ENCODE measurements at regions not wholly inside any gene's neighbourhood (a gene's known extent, or its start where the extent isn't known, plus 50 kb on each side); places are given as distances from the start of the nearest gene placed in this dataset.

DNA sequence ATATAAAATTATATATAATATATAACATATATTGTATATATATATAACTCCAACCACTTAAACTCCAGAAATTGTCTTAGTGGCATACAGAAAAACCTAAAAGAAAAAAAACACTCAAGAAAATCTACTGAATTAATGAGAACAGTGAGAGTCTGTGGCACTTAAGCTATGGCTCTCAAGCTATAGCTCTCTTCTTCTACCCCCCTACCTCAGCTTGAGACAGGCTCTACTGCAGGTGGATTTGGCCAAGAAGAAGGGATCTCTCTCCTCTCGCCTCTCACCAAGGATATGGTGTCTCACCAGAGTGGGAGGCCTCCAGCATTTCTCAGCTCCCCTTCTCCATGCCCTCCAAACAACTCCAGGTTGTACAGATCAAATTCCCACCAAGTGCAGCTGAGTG, 64.5 kb upstream of the DAB2 start:
- Histone ChIP-seq H3K9ac (ENCODE audit: low read length) (no peak overlapping the region), H2AK5ac (ENCODE audit: low read length) (no peak overlapping the region), H3K4me3 (ENCODE audit: low read length) (no peak overlapping the region), H3K4me1 (ENCODE audit: control insufficient read depth, low read depth, low read length) (no peaks in the 10 kb centered on the region), H3K23ac (ENCODE audit: low read length) (no peak overlapping the region), H3K56ac (ENCODE audit: low read length) (no peak overlapping the region), H3K79me1 (ENCODE audit: low read length) (no peaks in the 10 kb centered on the region), H3K4me2 (ENCODE audit: low read length) (no peak overlapping the region), H3K18ac (ENCODE audit: low read length) (no peak overlapping the region), H2BK5ac (ENCODE audit: low read length) (no peak overlapping the region), H3K27ac (ENCODE audit: low read depth, low read length) (no peak overlapping the region), H4K5ac (ENCODE audit: low read length) (no peak overlapping the region), H2BK120ac (ENCODE audit: low read depth, low read length) (no peak overlapping the region), H3K27me3 (ENCODE audit: insufficient read depth, low read length, poor library complexity) (no peaks in the 10 kb centered on the region), H3K36me3 (ENCODE audit: control insufficient read depth, insufficient read depth, low read length) (no peaks in the 10 kb centered on the region), H3K4ac (ENCODE audit: low read depth, low read length) (no peak overlapping the region), H4K8ac (ENCODE audit: low read depth, low read length) (no peak overlapping the region), H3K79me2 (ENCODE audit: control insufficient read depth, insufficient read depth, low read length) (no peaks in the 10 kb centered on the region), H2BK15ac (replicated peaks; ENCODE audit: low read depth) (no peak overlapping the region)
- no peak for DNase-seq
- WGBS (ENCODE audit: extremely low coverage, insufficient coverage, low lambda C conversion rate): no CpG with 5 or more reads among the region's 1 CpG

DNA sequence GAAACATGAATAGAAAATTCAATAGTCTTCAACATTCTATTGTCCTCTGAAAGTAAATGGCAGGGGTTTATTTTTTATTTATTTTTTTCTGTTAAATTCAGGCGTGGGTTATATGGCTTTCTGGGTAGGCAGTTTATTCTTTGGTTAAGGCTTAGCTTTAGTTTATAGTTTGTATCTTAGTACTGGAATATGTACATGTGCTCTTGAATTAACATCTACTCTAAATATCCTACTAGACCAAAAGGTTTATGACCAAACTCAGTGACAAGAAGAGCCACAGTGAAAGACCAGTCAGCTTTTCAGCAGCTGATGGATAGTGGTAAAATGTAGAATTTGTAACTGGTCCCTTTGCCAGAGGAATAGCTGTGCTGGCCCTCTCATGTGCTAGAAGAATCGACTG, 62.0 kb upstream of the DAB2 start:
- Histone ChIP-seq H3K23ac (ENCODE audit: low read length) (no peak overlapping the region), H3K79me2 (ENCODE audit: control insufficient read depth, insufficient read depth, low read length) (no peaks in the 10 kb centered on the region)

DNA sequence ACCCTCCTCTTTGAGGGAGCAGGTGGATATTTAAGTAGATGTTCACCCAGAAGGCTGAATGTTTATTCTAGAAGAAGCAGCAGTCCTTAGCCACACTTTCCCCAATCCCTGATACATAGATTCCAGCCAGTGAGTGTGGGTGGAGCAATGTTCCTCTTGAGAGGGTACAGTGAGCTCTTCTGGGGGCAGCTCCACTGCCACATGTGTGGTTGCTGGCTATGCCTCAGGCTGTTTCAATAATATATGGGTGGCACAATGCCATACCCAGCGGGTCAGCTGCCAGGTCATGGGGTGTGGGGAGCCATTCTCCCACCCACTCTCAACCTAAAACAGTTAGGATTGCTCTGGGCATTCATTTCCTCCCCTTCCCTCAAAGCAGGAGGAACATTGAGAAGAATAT, 61.6 kb upstream of the DAB2 start:
- no peak overlapping the region for H3K9ac ChIP-seq (ENCODE audit: low read length)
- no peaks in the 10 kb centered on the region for H3K4me1 ChIP-seq (ENCODE audit: control insufficient read depth, low read depth, low read length)
- no peaks in the 10 kb centered on the region for H3K36me3 ChIP-seq (ENCODE audit: control insufficient read depth, insufficient read depth, low read length)
- no CpG with 5 or more reads among the region's 1 CpG for WGBS (ENCODE audit: extremely low coverage, insufficient coverage, low lambda C conversion rate)
- no peak overlapping the region for H3K23ac ChIP-seq (ENCODE audit: low read length)
- H3K18ac ChIP-seq (ENCODE audit: low read length): no peak overlapping the region
- no peak overlapping the region for H3K27ac ChIP-seq (ENCODE audit: low read depth, low read length)
- H4K5ac ChIP-seq (ENCODE audit: low read length): no peak overlapping the region
- no peak overlapping the region for H4K8ac ChIP-seq (ENCODE audit: low read depth, low read length)
- H3K56ac ChIP-seq (ENCODE audit: low read length): no peak overlapping the region
- H2BK5ac ChIP-seq (ENCODE audit: low read length): no peak overlapping the region
- DNase-seq: no peak
- H2AK5ac ChIP-seq (ENCODE audit: low read length): no peak overlapping the region
- no peak overlapping the region for H2BK120ac ChIP-seq (ENCODE audit: low read depth, low read length)
- H3K4ac ChIP-seq (ENCODE audit: low read depth, low read length): no peak overlapping the region
- H3K27me3 ChIP-seq (ENCODE audit: insufficient read depth, low read length, poor library complexity): no peaks in the 10 kb centered on the region
- H3K4me2 ChIP-seq (ENCODE audit: low read length): no peak overlapping the region
- no peaks in the 10 kb centered on the region for H3K79me2 ChIP-seq (ENCODE audit: control insufficient read depth, insufficient read depth, low read length)
- no peaks in the 10 kb centered on the region for H3K79me1 ChIP-seq (ENCODE audit: low read length)
- H3K4me3 ChIP-seq (ENCODE audit: low read length): no peak overlapping the region
- no peak overlapping the region for H2BK15ac ChIP-seq (replicated peaks; ENCODE audit: low read depth)

More for the DNA sequence above, 62.0 kb upstream of the DAB2 start:
- no CpG with 5 or more reads among the region's 2 CpGs for WGBS (ENCODE audit: extremely low coverage, insufficient coverage, low lambda C conversion rate)
- H3K4me3 ChIP-seq (ENCODE audit: low read length): no peak overlapping the region
- no peak overlapping the region for H3K4ac ChIP-seq (ENCODE audit: low read depth, low read length)
- no peak overlapping the region for H2BK120ac ChIP-seq (ENCODE audit: low read depth, low read length)
- H3K4me2 ChIP-seq (ENCODE audit: low read length): no peak overlapping the region
- no peak overlapping the region for H2BK5ac ChIP-seq (ENCODE audit: low read length)
- H3K4me1 ChIP-seq (ENCODE audit: control insufficient read depth, low read depth, low read length): no peaks in the 10 kb centered on the region
- no peaks in the 10 kb centered on the region for H3K27me3 ChIP-seq (ENCODE audit: insufficient read depth, low read length, poor library complexity)
- H4K8ac ChIP-seq (ENCODE audit: low read depth, low read length): no peak overlapping the region
- no peak for DNase-seq
- no peak overlapping the region for H4K5ac ChIP-seq (ENCODE audit: low read length)
- H3K36me3 ChIP-seq (ENCODE audit: control insufficient read depth, insufficient read depth, low read length): no peaks in the 10 kb centered on the region
- H2AK5ac ChIP-seq (ENCODE audit: low read length): no peak overlapping the region
- no peak overlapping the region for H3K56ac ChIP-seq (ENCODE audit: low read length)
- no peak overlapping the region for H2BK15ac ChIP-seq (replicated peaks; ENCODE audit: low read depth)
- no peak overlapping the region for H3K9ac ChIP-seq (ENCODE audit: low read length)
- H3K79me1 ChIP-seq (ENCODE audit: low read length): no peaks in the 10 kb centered on the region
- H3K18ac ChIP-seq (ENCODE audit: low read length): no peak overlapping the region
- H3K27ac ChIP-seq (ENCODE audit: low read depth, low read length): no peak overlapping the region

DNA sequence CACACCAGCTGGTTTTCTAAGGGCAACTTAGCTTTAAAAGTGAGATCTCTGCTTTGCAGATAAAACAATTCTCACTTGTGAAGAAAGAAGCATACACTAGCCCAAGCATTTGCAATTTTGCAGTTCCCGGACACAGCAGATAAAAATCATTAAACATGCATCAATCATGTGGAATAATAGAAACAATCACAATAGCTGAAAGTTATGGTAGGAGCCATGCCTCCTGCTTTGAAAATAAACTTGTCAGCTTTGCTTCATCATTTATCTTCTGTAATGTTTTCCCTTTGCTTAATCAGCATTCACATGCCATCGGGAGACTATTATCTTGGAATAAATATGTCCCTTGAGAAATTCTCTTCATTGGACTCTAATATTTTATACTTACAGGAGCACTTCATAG, 60.3 kb upstream of the DAB2 start:
- WGBS (ENCODE audit: extremely low coverage, insufficient coverage, low lambda C conversion rate): no CpG with 5 or more reads among the region's 2 CpGs
- no peak overlapping the region for H3K18ac ChIP-seq (ENCODE audit: low read length)
- H2BK15ac ChIP-seq (replicated peaks; ENCODE audit: low read depth): no peak overlapping the region
- H3K4me3 ChIP-seq (ENCODE audit: low read length): no peak overlapping the region
- H4K8ac ChIP-seq (ENCODE audit: low read depth, low read length): no peak overlapping the region
- no peaks in the 10 kb centered on the region for H3K36me3 ChIP-seq (ENCODE audit: control insufficient read depth, insufficient read depth, low read length)
- H3K9ac ChIP-seq (ENCODE audit: low read length): no peak overlapping the region
- no peak overlapping the region for H3K27ac ChIP-seq (ENCODE audit: low read depth, low read length)
- no peak for DNase-seq
- no peak overlapping the region for H3K23ac ChIP-seq (ENCODE audit: low read length)
- no peak overlapping the region for H3K4ac ChIP-seq (ENCODE audit: low read depth, low read length)
- no peak overlapping the region for H2BK120ac ChIP-seq (ENCODE audit: low read depth, low read length)
- no peaks in the 10 kb centered on the region for H3K79me1 ChIP-seq (ENCODE audit: low read length)
- H3K4me2 ChIP-seq (ENCODE audit: low read length): no peak overlapping the region
- no peak overlapping the region for H4K5ac ChIP-seq (ENCODE audit: low read length)
- no peaks in the 10 kb centered on the region for H3K79me2 ChIP-seq (ENCODE audit: control insufficient read depth, insufficient read depth, low read length)
- no peaks in the 10 kb centered on the region for H3K27me3 ChIP-seq (ENCODE audit: insufficient read depth, low read length, poor library complexity)
- H2AK5ac ChIP-seq (ENCODE audit: low read length): no peak overlapping the region
- no peaks in the 10 kb centered on the region for H3K4me1 ChIP-seq (ENCODE audit: control insufficient read depth, low read depth, low read length)
- no peak overlapping the region for H3K56ac ChIP-seq (ENCODE audit: low read length)
- H2BK5ac ChIP-seq (ENCODE audit: low read length): no peak overlapping the region

DNA sequence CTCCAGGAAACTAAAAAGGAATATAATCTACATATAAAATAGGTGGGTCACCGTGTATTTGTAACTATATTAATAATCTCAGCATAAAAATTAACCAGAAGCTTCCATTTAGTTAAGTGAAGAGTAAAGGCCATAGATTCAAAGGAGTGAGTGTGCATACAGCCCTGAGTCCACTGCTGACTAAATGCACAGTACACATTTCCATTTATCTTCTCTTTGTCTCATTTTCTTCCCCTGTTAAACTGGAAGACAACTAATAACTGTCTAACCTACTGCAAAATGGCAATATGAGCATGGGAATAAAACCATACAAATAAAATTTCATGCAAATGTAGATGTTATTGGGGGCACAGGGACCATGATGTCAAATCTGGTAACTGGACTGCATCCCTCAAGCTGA, 59.9 kb upstream of the DAB2 start:
- no peaks in the 10 kb centered on the region for H3K79me2 ChIP-seq (ENCODE audit: control insufficient read depth, insufficient read depth, low read length)
- no peak overlapping the region for H3K4ac ChIP-seq (ENCODE audit: low read depth, low read length)
- no CpG with 5 or more reads among the region's 1 CpG for WGBS (ENCODE audit: extremely low coverage, insufficient coverage, low lambda C conversion rate)
- no peak overlapping the region for H2AK5ac ChIP-seq (ENCODE audit: low read length)
- no peak overlapping the region for H3K18ac ChIP-seq (ENCODE audit: low read length)
- H2BK120ac ChIP-seq (ENCODE audit: low read depth, low read length): no peak overlapping the region
- no peak overlapping the region for H4K8ac ChIP-seq (ENCODE audit: low read depth, low read length)
- H3K27ac ChIP-seq (ENCODE audit: low read depth, low read length): no peak overlapping the region
- no peaks in the 10 kb centered on the region for H3K36me3 ChIP-seq (ENCODE audit: control insufficient read depth, insufficient read depth, low read length)
- H3K79me1 ChIP-seq (ENCODE audit: low read length): no peaks in the 10 kb centered on the region
- H3K56ac ChIP-seq (ENCODE audit: low read length): no peak overlapping the region
- no peak overlapping the region for H3K4me2 ChIP-seq (ENCODE audit: low read length)
- H2BK15ac ChIP-seq (replicated peaks; ENCODE audit: low read depth): no peak overlapping the region
- H2BK5ac ChIP-seq (ENCODE audit: low read length): no peak overlapping the region
- no peak overlapping the region for H3K4me3 ChIP-seq (ENCODE audit: low read length)
- no peak overlapping the region for H4K5ac ChIP-seq (ENCODE audit: low read length)
- no peak overlapping the region for H3K23ac ChIP-seq (ENCODE audit: low read length)
- DNase-seq: no peak
- no peaks in the 10 kb centered on the region for H3K27me3 ChIP-seq (ENCODE audit: insufficient read depth, low read length, poor library complexity)
- H3K4me1 ChIP-seq (ENCODE audit: control insufficient read depth, low read depth, low read length): no peaks in the 10 kb centered on the region
- H3K9ac ChIP-seq (ENCODE audit: low read length): no peak overlapping the region

DNA sequence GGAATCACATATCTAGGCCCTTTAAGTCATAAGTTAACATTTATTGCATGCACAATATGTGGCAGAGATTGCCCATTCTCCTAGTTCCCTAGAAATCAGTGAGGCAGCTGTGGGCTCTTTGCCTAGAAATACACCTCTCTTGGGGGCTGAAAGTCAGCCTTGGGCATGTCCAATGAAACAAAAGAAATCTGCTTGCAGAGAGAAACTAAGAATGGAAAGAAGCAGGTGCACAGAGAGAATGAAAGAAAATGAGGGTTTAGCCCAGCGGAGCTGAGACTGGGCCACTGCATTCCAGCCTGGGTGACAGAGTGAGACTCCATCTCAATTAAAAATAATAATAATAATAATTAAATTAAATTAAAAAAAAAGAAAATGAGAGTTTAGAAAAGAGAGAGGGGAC, 57.3 kb upstream of the DAB2 start:
- Histone ChIP-seq H3K4me2 (ENCODE audit: low read length) (no peak overlapping the region), H2AK5ac (ENCODE audit: low read length) (no peak overlapping the region), H3K23ac (ENCODE audit: low read length) (no peak overlapping the region), H3K27me3 (ENCODE audit: insufficient read depth, low read length, poor library complexity) (no peaks in the 10 kb centered on the region), H3K79me1 (ENCODE audit: low read length) (no peaks in the 10 kb centered on the region), H3K79me2 (ENCODE audit: control insufficient read depth, insufficient read depth, low read length) (no peaks in the 10 kb centered on the region), H2BK5ac (ENCODE audit: low read length) (no peak overlapping the region), H3K56ac (ENCODE audit: low read length) (no peak overlapping the region), H3K9ac (ENCODE audit: low read length) (no peak overlapping the region), H2BK15ac (replicated peaks; ENCODE audit: low read depth) (no peak overlapping the region), H4K5ac (ENCODE audit: low read length) (no peak overlapping the region), H3K18ac (ENCODE audit: low read length) (peak overlapping the region; percentile 60), H3K4me3 (ENCODE audit: low read length) (no peak overlapping the region), H3K4me1 (ENCODE audit: control insufficient read depth, low read depth, low read length) (no peaks in the 10 kb centered on the region), H3K4ac (ENCODE audit: low read depth, low read length) (no peak overlapping the region), H3K27ac (ENCODE audit: low read depth, low read length) (no peak overlapping the region), H4K8ac (ENCODE audit: low read depth, low read length) (no peak overlapping the region), H3K36me3 (ENCODE audit: control insufficient read depth, insufficient read depth, low read length) (no peaks in the 10 kb centered on the region), H2BK120ac (ENCODE audit: low read depth, low read length) (no peak overlapping the region)
- WGBS (ENCODE audit: extremely low coverage, insufficient coverage, low lambda C conversion rate): no CpG with 5 or more reads among the region's 1 CpG
- DNase-seq: no peak
